Gastrocnemius medialis (tissue), 4 donors: ENCODE measurements at regions not wholly inside any gene's neighbourhood (a gene's known extent, or its start where the extent isn't known, plus 50 kb on each side); places are given as distances from the start of the nearest gene placed in this dataset.

Source experiments
- ATAC-seq, 2 donors: fragments of 150-250 bp; one replicate each; pipeline ENCODE4 v1.9.1; 2016
- DNase-seq, 2 donors: peaks; one replicate each; pipeline ENCODE4 v3.0.0-alpha.2; 2019
- H3K27ac ChIP-seq, 4 donors: fragments of 200-600 bp; sonication (generic); 1 replicate in 1 of 4; 2 replicates in 3 of 4; pipeline ENCODE4 v1.5.1; 2016 to 2018; ENCODE audit warnings: mild to moderate bottlenecking in 2 of 4, moderate library complexity in 1 of 4
- H3K27me3 ChIP-seq, 3 donors: fragments of 200-600 bp; sonication (generic) in 2 of 3; 1 replicate in 1 of 3; 2 replicates in 2 of 3; pipeline versions ENCODE4 v1.5.1 to v1.6.0; 2016 to 2019; ENCODE audit warnings: mild to moderate bottlenecking in 1 of 3, moderate library complexity in 1 of 3
- H3K36me3 ChIP-seq, 2 donors: fragments of 200-600 bp; sonication (generic) in 1 of 2; one replicate each; pipeline ENCODE4 v1.5.1; 2017 to 2018
- H3K4me1 ChIP-seq, 2 donors: fragments of 200-600 bp; sonication (generic) in 1 of 2; one replicate each; pipeline ENCODE4 v1.5.1; 2016 to 2017; ENCODE audit warnings: mild to moderate bottlenecking in 2 of 2
- H3K4me3 ChIP-seq, 4 donors: fragments of 200-600 bp; sonication (generic) in 3 of 4; 1 replicate in 1 of 4; 2 replicates in 3 of 4; pipeline ENCODE4 v1.5.1; 2016 to 2019; ENCODE audit warnings: mild to moderate bottlenecking in 2 of 4
- H3K9me3 ChIP-seq, 3 donors: fragments of 200-600 bp; sonication (generic) in 2 of 3; 1 replicate in 1 of 3; 2 replicates in 2 of 3; pipeline ENCODE4 v1.5.1; 2016 to 2019
- CTCF ChIP-seq, 5 experiments: fragments of 450-650 bp in 3 of 5; fragments of 200-600 bp in 2 of 5; sonication (generic) in 2 of 5; IDR thresholded peaks in 4 of 5; conservative IDR thresholded peaks in 1 of 5; 1 replicate in 4 of 5; 2 replicates in 1 of 5; pipeline ENCODE4 v1.5.1; 2016 to 2019; ENCODE audit warnings: antibody characterized with exemption in 5 of 5, mild to moderate bottlenecking in 3 of 5, moderate library complexity in 3 of 5
- POLR2A ChIP-seq, 2 donors: fragments of 450-650 bp; IDR thresholded peaks; one replicate each; pipeline ENCODE4 v1.6.1; 2017; ENCODE audit warnings: antibody characterized with exemption in 2 of 2, mild to moderate bottlenecking in 2 of 2, moderate library complexity in 2 of 2
- in situ Hi-C, 4 donors: fragments of 200-750 bp; cut with MboI; loops; one replicate each; pipeline versions ENCODE4 v1.15.0 to v1.8.0; 2017; ENCODE audit warnings: low sequenced_read_pairs in 4 of 4
- intact Hi-C: fragments of 100-400 bp; cut with DNase I; formaldehyde crosslinking; loops from one replicate; pipeline ENCODE4 v1.15.1; 2023; ENCODE audit warnings: low total_unique reads

- Histone ChIP-seq H3K36me3 (no peaks in the 10 kb centered on the region), H3K9me3 (no peaks in the 10 kb centered on the region), H3K27me3 (no peaks in the 10 kb centered on the region), H3K4me1 (no peaks in the 10 kb centered on the region), H3K4me3 (no peak overlapping the region), H3K27ac (no peak overlapping the region)
- ATAC-seq (no peak), DNase-seq (no peak)
- intact Hi-C loops, result no loop called here
- in situ Hi-C loops, result loop anchor here in 1 of 4 donors (10.0 kb wide), 1 partner anchor 139 kb away; no protein-coding TSS in a partner anchor
- no peak for TF ChIP-seq POLR2A (IDR thresholded peaks at IDR 0.05)
- TF ChIP-seq CTCF (IDR thresholded peaks at IDR 0.05 in 4 of 5, conservative IDR thresholded peaks at IDR 0.05 in 1 of 5), result no peak
Measured at GRCh38 chr13:80284290-80284689, 56.6 kb downstream of the SPRY2 start.

- Histone ChIP-seq H3K9me3 (no peaks in the 10 kb centered on the region), H3K36me3 (no peaks in the 10 kb centered on the region), H3K4me1 (no peaks in the 10 kb centered on the region), H3K4me3 (no peak overlapping the region), H3K27me3 (no peaks in the 10 kb centered on the region), H3K27ac (no peak overlapping the region)
- intact Hi-C loops (no loop called here), in situ Hi-C loops (no loop called here)
- DNase-seq (no peak), ATAC-seq (no peak)
- no peak for TF ChIP-seq POLR2A (IDR thresholded peaks at IDR 0.05)
- TF ChIP-seq CTCF (IDR thresholded peaks at IDR 0.05 in 4 of 5, conservative IDR thresholded peaks at IDR 0.05 in 1 of 5), result no peak
Measured at GRCh38 chr13:80278706-80279105, 62.2 kb downstream of the SPRY2 start.

- peak; percentile 44 to 65 for ATAC-seq
- H3K4me1 ChIP-seq, result no peaks in the 10 kb centered on the region
- intact Hi-C loops, result no loop called here
- no peaks in the 10 kb centered on the region for H3K9me3 ChIP-seq
- H3K27ac ChIP-seq, result peak overlapping the region in 2 of 4 donors; percentile 14 to 41
- no peak for TF ChIP-seq CTCF (IDR thresholded peaks at IDR 0.05 in 4 of 5, conservative IDR thresholded peaks at IDR 0.05 in 1 of 5)
- no peak for TF ChIP-seq POLR2A (IDR thresholded peaks at IDR 0.05)
- in situ Hi-C loops, result no loop called here
- no peaks in the 10 kb centered on the region for H3K27me3 ChIP-seq
- DNase-seq, result no peak
- no peaks in the 10 kb centered on the region for H3K36me3 ChIP-seq
- no peak overlapping the region for H3K4me3 ChIP-seq
Measured at GRCh38 chr13:80276371-80277289, 64.3 kb downstream of the SPRY2 start.

GRCh38 chr13:80274643-80275042 lies 66.3 kb downstream of the SPRY2 start:
- TF ChIP-seq POLR2A (IDR thresholded peaks at IDR 0.05), result no peak
- TF ChIP-seq CTCF (IDR thresholded peaks at IDR 0.05 in 4 of 5, conservative IDR thresholded peaks at IDR 0.05 in 1 of 5), result no peak
- no peak overlapping the region for H3K27ac ChIP-seq
- no peaks in the 10 kb centered on the region for H3K9me3 ChIP-seq
- no peak overlapping the region for H3K4me3 ChIP-seq
- ATAC-seq, result no peak
- H3K4me1 ChIP-seq, result no peaks in the 10 kb centered on the region
- no peaks in the 10 kb centered on the region for H3K36me3 ChIP-seq
- DNase-seq, result no peak
- intact Hi-C loops, result no loop called here
- no peaks in the 10 kb centered on the region for H3K27me3 ChIP-seq
- in situ Hi-C loops, result no loop called here
